SJSA1 (cell line): ENCODE measurements at regions not wholly inside any gene's neighbourhood (a gene's known extent, or its start where the extent isn't known, plus 50 kb on each side); places are given as distances from the start of the nearest gene placed in this dataset.

Experiments
- DNase-seq, 2 experiments: peaks; one replicate each; pipeline ENCODE4 v3.0.0-alpha.2; 2015 to 2020; ENCODE audit warnings: low spot score in 2 of 2, low read depth in 1 of 2
- H3K27ac ChIP-seq: fragments of 250-450 bp; sonication (Bioruptor Pico); 2 replicates; pipeline ENCODE4 v1.5.1; 2020; ENCODE audit warnings: mild to moderate bottlenecking, moderate library complexity
- H3K27me3 ChIP-seq: fragments of 250-450 bp; sonication (Bioruptor Pico); replicated peaks from 2 replicates; pipeline ENCODE4 v1.5.1; 2020; ENCODE audit warnings: mild to moderate bottlenecking, moderate library complexity
- H3K36me3 ChIP-seq: fragments of 250-450 bp; sonication (Bioruptor Pico); 2 replicates; pipeline ENCODE4 v1.5.1; 2020; ENCODE audit warnings: mild to moderate bottlenecking
- H3K4me1 ChIP-seq: fragments of 250-450 bp; sonication (Bioruptor Pico); replicated peaks from 2 replicates; pipeline ENCODE4 v1.6.1; 2021; ENCODE audit warnings: mild to moderate bottlenecking
- H3K4me3 ChIP-seq: fragments of 250-450 bp; sonication (Bioruptor Pico); 2 replicates; pipeline ENCODE4 v1.5.1; 2020; ENCODE audit warnings: mild to moderate bottlenecking
- H3K9me3 ChIP-seq: fragments of 250-450 bp; sonication (Bioruptor Pico); replicated peaks from 2 replicates; pipeline ENCODE4 v1.5.1; 2020; ENCODE audit warnings: mild to moderate bottlenecking

DNA sequence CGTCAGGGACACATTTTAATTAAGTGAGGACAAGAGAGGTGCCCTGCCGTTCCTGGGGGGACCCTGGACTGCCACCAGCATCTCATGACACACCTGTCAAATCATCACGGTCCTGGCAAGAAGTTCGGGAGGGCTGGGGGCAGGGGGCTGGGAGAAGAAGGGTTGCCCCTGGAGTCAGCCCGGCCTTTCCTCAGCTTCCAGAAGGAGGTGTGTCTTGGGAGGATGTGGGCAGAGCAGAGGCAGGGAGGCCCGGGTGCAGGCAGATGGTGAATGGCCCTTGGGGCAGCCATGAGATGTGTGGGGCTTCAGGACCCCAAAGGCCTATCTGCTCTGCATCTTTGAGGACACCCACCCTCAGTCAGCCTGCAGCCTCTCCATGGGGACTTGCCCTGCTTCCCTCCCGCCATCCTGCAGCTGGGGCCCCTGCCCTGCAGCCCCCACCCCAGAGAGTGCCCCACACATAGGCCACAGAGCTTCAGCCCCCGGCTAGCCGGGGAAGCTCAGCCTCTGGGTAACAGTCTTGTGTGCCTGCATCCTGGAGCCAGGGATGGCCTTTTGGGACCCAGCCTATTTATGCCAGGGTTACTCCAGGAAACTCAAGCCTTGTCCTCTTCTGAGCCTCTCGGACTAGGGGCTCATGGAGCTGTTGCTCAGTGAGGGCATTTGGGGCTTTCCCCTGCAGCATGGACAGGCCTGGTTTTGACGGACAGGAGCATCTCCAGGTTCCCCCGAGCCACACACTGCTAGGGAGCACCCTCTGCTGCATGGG, 178.5 kb downstream of the KIF26A start:
- peak in 1 of 2 experiments; percentile 26 for DNase-seq
- Histone ChIP-seq H3K9me3 (no peaks in the 10 kb centered on the region), H3K36me3 (no peaks in the 10 kb centered on the region), H3K4me3 (no peak overlapping the region), H3K27ac (no peak overlapping the region), H3K27me3 (peaks cover 11% of the 10 kb centered on the region), H3K4me1 (no peaks in the 10 kb centered on the region)

DNA sequence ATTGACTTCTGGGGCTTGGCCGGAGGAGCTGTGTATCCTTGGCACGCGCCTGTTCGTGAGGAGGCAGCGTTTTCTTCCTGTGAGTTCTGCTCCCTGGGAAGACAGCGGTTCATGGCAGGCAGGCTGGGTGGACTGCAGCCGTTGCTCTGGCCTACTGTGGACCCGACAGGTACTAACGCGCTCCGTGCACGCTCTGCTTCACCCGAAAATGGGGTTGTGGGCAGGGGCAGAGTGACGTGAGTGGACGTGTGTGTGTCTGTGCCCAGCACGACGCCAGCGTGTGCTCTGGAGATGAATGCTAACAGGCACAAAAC, 179.1 kb downstream of the KIF26A start:
- no peak overlapping the region for H3K27ac ChIP-seq
- H3K36me3 ChIP-seq, result no peaks in the 10 kb centered on the region
- H3K9me3 ChIP-seq, result no peaks in the 10 kb centered on the region
- no peak overlapping the region for H3K4me3 ChIP-seq
- no peaks in the 10 kb centered on the region for H3K4me1 ChIP-seq
- peak in 1 of 2 experiments; percentile 26 for DNase-seq
- peaks cover 15% of the 10 kb centered on the region for H3K27me3 ChIP-seq

DNA sequence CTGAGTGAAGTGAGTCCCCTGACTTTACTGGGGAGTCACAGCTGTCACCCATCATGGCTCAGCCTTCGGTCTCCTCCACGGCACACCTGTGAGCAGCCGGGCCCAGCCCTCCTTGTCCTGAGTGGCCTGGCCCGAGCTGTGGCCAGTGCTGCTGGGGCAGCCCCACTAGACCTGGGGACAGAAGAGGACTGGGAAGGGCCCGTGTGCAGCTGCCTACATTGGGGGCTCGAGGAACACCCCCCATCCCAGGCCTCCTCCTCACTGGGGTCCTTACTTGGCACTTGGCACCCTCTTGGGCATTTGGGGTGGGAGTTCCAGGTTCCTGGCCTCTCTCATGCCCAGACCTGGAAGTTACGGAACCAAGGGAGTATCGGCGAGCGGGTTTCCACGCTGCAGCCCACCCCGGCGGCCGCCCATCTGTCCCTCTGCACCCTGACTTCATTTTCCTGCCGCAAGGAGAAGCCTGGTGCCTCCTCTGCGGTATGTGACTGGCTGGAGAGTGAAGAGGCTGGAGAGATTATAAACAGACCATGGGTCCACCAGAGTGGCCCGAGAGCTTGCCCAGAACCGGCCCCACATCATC, 179.7 kb downstream of the KIF26A start:
- Histone ChIP-seq H3K4me1 (no peaks in the 10 kb centered on the region), H3K27me3 (peaks cover 15% of the 10 kb centered on the region), H3K4me3 (no peak overlapping the region), H3K36me3 (no peaks in the 10 kb centered on the region), H3K27ac (no peak overlapping the region), H3K9me3 (no peaks in the 10 kb centered on the region)
- no peak for DNase-seq

DNA sequence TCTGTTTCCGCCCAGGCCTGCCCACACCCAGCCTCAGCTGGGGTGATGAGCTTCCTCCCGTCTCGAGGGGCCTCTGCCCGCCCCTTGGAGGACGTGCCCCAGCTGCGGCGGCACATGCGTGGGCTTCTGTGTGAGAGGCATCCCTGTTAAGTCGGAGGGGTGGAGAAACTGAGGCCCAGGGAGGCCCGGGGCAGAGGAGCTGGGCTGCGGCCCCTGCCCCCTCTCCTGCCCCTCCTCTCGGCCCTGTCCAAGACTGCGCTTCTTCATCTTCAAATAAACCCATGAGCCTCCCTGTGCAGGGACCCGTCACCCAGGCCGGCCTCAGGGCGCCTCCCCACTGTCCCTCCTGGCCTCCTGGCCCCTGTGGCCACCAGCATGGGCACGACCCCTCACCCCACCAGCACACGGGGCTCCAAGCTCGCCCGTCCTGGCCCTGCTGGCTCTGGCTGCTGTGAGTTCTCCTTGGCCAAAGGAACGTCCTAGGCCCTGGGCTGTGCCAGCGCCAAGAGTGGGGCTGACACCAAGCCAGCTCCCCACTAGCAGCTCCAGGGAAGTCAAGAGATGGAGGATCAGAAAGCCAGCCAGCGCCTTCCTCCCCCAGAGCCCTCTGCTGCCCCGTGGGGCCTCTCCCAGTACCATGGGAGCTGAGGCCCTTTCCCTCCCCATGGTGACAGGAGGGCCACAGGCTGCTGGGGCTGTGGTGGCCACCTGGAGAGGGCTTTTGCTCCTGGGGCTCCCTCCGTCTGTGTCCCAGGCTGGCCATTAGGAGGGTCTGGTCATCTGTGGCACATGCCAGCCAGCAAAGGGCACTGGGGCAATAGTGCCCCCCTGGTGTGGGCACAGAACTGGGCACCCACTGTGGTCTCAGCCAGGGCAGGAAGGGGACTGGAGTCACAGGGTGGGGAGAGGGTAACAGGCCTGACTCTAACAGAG, 180.4 kb downstream of the KIF26A start:
- no peaks in the 10 kb centered on the region for H3K9me3 ChIP-seq
- no peak overlapping the region for H3K27ac ChIP-seq
- H3K4me1 ChIP-seq, result no peaks in the 10 kb centered on the region
- peak in 1 of 2 experiments; percentile 33 for DNase-seq
- peaks cover 15% of the 10 kb centered on the region for H3K27me3 ChIP-seq
- H3K36me3 ChIP-seq, result no peaks in the 10 kb centered on the region
- H3K4me3 ChIP-seq, result no peak overlapping the region

DNA sequence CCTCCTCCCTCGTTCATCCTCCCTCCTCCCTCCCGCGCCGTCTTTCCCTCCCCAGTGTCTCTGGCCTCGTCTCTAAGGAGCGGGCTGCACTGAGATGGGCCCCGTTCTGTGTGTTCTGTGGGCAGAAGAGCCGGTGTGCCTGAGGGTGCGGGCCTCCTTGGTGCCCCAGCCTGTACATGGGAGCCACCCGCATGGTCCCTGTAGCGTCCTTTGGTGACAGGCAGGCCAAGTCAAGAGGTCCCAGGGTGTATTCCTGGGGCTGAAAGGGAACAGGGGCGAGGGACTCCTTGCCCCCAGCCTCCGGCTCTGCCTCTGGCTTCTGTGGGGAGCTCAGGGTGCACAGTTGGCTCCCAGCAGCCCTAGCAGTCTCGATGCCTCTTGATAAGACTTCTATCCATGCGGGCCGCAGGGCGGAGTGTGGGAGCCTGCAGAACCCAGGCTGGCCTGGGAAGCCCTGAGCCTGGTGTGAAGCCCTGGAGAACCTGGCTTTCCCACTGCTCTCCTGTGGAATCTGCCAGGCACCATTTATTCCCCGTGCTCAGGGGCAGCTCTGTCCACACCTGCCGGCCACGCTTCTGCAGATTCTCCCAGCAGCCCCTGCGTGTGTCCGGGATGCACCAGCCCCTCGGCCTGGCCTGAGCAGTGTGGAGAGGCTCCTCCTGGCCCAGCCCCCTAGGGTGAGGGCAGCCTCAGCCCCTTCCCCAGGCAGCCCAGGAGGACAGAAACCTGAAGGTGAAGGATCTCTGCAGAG, 181.3 kb downstream of the KIF26A start:
- Histone ChIP-seq H3K27me3 (peaks cover 15% of the 10 kb centered on the region), H3K9me3 (no peaks in the 10 kb centered on the region), H3K4me3 (no peak overlapping the region), H3K4me1 (no peaks in the 10 kb centered on the region), H3K27ac (no peak overlapping the region), H3K36me3 (no peaks in the 10 kb centered on the region)
- peak in 1 of 2 experiments; percentile 30 for DNase-seq

DNA sequence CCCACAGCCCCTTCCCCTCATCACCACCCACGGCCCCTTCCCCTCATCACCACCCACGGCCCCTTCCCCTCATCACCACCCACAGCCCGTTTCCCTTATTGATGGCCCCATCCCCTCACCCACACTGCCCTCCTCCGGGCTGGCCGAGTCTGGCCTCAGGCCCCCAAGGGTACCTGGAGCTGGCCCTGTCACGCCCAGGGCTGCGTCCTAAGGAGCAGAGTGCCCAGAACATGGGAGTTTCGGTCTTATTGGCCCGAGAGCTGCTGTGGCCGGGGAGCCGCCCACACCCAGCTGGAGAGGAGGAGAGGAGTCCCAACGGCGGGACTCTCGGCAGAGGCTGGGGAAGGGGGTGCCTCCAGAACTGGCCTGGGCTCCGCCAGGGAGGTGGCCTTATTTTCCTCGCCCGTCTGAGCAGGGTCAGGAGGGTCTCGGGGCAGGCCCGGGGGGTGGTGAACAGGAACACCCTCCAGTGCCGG, 182.3 kb downstream of the KIF26A start:
- H3K4me3 ChIP-seq, result no peak overlapping the region
- H3K36me3 ChIP-seq, result no peaks in the 10 kb centered on the region
- H3K4me1 ChIP-seq, result no peaks in the 10 kb centered on the region
- DNase-seq, result peak in 1 of 2 experiments; percentile 30
- H3K9me3 ChIP-seq, result no peaks in the 10 kb centered on the region
- no peak overlapping the region for H3K27ac ChIP-seq
- H3K27me3 ChIP-seq, result peaks cover 15% of the 10 kb centered on the region

DNA sequence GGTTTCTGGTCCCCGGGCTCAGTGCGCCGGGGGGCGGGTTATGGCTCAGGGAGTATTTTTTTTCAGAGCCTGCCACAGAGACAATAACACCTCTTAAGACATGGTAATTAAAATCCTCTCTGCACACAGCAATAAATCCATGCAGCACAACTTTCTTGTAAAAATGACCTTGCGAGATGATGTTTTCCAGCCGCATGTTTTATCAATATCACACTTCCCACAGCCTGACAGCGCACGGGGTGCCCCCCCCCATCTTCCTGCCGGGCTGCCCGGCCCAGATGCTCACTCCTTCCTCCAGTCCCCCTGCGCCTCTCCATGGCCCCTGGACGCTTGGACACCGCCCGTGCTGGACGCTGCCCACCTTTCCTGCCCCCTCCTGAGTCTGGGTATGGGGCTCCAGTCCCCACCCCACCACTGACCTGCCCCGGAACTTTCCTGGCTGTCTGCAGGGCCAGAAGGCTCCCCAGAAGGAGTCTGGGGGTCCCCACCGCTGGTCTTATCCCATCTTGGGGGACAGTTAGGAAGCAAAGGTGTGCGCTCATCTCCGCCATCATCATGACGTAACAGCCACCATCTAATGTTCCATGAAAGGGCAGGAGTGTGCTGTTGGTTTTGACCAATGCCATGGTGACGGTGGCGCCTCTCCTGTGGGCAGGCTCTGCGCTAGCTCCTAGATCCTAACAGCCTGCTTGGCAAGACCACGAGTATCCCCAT, 182.9 kb downstream of the KIF26A start:
- H3K4me1 ChIP-seq, result no peaks in the 10 kb centered on the region
- no peaks in the 10 kb centered on the region for H3K9me3 ChIP-seq
- no peak overlapping the region for H3K4me3 ChIP-seq
- peak in 1 of 2 experiments; percentile 30 for DNase-seq
- no peaks in the 10 kb centered on the region for H3K36me3 ChIP-seq
- H3K27ac ChIP-seq, result no peak overlapping the region
- H3K27me3 ChIP-seq, result peaks cover 15% of the 10 kb centered on the region

DNA sequence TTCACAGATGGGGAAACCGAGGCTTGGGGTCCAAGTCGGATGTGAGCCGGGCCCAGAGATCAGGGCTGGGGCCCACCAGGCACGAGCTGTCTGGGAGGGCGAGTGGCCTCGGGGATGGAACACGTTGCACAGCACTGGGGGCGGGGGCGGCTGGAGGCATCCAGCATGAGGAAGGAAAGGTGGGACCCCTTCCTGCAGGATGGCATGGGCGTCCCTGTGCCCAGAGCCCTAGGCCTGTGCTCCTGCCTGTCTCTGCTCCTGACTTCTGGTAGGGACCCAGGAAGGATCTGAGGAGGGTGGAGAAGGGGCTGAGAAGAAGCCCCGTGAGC, 183.4 kb downstream of the KIF26A start:
- DNase-seq, result peak in 1 of 2 experiments; percentile 36
- Histone ChIP-seq H3K9me3 (no peaks in the 10 kb centered on the region), H3K4me3 (no peak overlapping the region), H3K36me3 (no peaks in the 10 kb centered on the region), H3K4me1 (no peaks in the 10 kb centered on the region), H3K27me3 (peaks cover 15% of the 10 kb centered on the region), H3K27ac (no peak overlapping the region)

DNA sequence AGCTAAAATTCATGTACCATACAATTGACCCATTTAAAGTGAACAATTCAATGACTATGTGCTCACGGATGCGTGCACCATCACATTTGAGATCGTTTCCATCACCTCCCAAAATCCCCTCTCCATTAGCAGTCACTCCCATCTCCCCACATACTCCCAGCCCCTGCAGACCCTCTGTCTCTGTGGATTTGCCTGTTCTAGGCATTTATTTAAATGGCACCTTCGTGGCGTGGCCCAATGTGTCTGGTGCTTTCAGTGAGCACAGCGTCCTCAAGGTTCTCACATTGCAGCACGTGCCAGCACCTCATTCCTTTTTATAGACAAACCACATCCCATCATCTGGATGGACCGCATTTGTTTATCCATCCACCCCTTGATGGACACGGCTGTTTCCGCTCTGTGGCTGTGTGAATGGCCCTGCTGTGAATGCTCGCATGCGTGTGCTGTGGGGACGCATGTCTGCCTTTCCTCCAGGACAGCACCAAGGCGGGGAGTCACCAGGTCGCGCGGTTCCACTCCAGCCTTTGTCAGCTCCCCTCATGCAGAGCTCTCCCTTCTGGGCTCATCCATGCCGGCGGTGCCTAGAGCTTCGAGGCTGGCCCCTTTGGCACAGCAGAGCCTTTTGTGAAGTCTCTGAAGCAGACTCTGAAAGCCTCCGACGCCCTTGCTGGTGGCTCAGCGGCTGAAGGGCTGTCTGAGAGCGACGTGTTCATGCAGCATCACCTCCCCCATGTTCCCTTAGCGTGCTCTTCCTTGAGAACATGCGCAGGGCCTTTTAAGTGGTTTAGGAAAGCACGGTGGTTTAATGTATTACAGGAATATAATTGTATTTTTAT, 184.4 kb downstream of the KIF26A start:
- DNase-seq, result peak in 1 of 2 experiments; percentile 28
- H3K36me3 ChIP-seq, result no peaks in the 10 kb centered on the region
- no peak overlapping the region for H3K4me3 ChIP-seq
- no peak overlapping the region for H3K27ac ChIP-seq
- H3K27me3 ChIP-seq, result peaks cover 11% of the 10 kb centered on the region
- no peaks in the 10 kb centered on the region for H3K9me3 ChIP-seq
- no peaks in the 10 kb centered on the region for H3K4me1 ChIP-seq

DNA sequence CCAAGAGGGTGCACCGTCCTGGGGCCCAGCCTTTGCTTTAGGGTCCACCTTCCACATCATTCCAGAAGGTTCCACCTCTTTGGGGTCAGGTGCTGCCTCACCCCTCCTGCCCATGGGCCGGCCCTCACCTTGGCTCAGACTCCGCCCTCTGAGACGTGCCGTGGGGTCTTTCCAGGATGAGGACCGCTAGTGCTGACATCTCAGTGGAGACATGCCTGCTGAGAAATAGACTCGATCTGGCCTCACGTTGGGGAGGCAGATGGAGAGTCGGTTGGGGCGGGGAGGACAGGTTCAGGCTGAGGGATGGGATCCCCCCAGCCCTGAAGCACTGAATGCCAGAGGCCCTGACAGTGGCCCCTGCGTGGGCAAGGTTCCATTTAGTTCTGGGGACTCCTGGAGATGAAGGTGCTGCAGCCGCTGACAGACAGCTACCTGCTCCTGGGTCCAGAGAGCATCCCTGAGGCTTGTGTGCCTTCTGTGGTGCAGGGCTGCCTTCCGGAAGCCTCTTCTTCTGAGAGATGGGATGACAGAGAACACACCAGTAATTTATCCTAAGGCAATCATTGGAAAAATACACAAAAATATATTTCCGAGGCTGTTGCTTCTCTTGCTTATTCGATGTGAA, 185.3 kb downstream of the KIF26A start:
- H3K27me3 ChIP-seq, result peaks cover 8% of the 10 kb centered on the region
- H3K9me3 ChIP-seq, result no peaks in the 10 kb centered on the region
- peak in 1 of 2 experiments; percentile 27 for DNase-seq
- H3K4me1 ChIP-seq, result no peaks in the 10 kb centered on the region
- H3K4me3 ChIP-seq, result no peak overlapping the region
- no peaks in the 10 kb centered on the region for H3K36me3 ChIP-seq
- H3K27ac ChIP-seq, result no peak overlapping the region

DNA sequence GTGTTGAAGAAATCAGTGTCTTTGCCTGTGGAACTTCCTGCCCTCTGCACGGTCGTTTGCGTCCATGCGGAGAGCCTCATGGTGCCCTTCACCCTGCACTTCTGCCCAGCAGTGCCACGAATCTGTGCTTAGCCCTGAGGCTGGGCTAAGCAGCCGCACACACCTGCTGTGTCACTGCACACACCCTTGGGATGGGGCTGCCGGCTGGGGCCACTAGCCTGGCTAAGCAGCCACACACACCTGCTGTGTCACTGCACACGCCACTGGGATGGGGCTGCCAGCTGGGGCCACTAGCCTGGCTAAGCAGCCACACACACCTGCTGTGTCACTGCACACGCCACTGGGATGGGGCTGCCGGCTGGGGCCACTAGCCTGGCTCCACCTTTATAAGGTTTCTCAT, 188.5 kb downstream of the KIF26A start:
- H3K36me3 ChIP-seq, result no peaks in the 10 kb centered on the region
- peak in 1 of 2 experiments; percentile 21 for DNase-seq
- 0 out of 2 replicates have a peak, but pooled peaks cover 5% of the 10 kb centered on the region for H3K27me3 ChIP-seq
- no peak overlapping the region for H3K27ac ChIP-seq
- H3K9me3 ChIP-seq, result no peaks in the 10 kb centered on the region
- H3K4me1 ChIP-seq, result no peaks in the 10 kb centered on the region
- H3K4me3 ChIP-seq, result no peak overlapping the region

DNA sequence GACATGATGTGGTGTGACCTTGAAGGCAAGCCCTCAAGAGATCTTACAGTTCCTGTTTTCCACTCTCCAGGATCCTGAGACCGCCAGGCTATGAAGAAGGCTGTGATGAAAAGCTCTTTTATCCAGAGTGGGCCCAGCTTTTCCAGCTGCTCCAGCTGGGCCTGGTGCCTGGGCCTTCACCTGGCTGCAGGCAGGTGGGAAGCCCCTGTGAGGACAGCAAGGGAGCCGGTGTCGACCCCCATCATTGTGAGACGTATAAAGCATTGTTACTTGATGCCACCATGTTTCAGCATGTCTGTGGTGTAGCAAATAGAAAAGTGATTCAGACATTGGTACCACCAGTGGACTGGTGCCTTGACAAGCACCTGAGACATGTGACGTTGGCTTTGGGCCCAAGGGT, 190.2 kb downstream of the KIF26A start:
- H3K4me3 ChIP-seq, result no peak overlapping the region
- H3K4me1 ChIP-seq, result no peaks in the 10 kb centered on the region
- no peaks in the 10 kb centered on the region for H3K27me3 ChIP-seq
- H3K36me3 ChIP-seq, result no peaks in the 10 kb centered on the region
- H3K27ac ChIP-seq, result no peak overlapping the region
- H3K9me3 ChIP-seq, result no peaks in the 10 kb centered on the region
- no peak for DNase-seq
